ENCODE measurements at regions not wholly inside any gene's neighbourhood (a gene's known extent, or its start where the extent isn't known, plus 50 kb on each side); places are given as distances from the start of the nearest gene placed in this dataset.

DNA sequence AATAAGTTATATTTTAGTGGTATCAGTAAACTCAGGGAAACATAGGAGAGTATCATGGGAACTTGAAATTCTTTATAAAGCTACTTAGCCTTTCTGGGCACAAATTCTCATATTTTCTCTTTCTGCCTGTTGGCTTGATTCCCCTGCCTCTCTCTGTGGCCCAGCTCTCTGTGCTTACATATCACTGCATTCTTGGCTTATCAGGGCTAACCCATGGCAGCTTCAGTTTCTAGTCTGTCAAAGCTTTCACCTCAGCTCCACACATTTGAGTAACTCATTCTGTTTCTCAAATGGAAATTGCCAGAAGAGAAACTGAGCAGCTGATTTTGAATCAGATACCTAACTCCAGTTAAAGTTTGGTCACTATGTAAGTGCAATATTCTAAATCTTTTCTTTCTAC, 713.1 kb downstream of the DNAJB9 start:
- no peak overlapping the region for H3K9ac ChIP-seq (ENCODE audit: insufficient read depth, low read depth, low read length)
- H3K4me2 ChIP-seq (ENCODE audit: low read depth, low read length): no peak overlapping the region
- H3K36me3 ChIP-seq (replicated peaks in 1 of 2; ENCODE audit: control insufficient read depth in 1 of 2, insufficient read depth in 2 of 2, low read length in 2 of 2): no peaks in the 10 kb centered on the region
- FAIRE-seq (no peak), ATAC-seq (no peak), DNase-seq (ENCODE audit: low spot score) (no peak)
- CTCF ChIA-PET (ENCODE audit: low intra/inter-chr PET ratio, low total read pairs): no interaction called here
- no peak overlapping the region for H3K4me3 ChIP-seq (replicated peaks in 1 of 3; ENCODE audit: insufficient read depth in 1 of 3, low read depth in 2 of 3, low read length in 3 of 3)
- no TSS peak for BruUV-seq (replicated peaks)
- no peak overlapping the region for H3K27ac ChIP-seq (ENCODE audit: extremely low read length, insufficient read depth, low read length)
- peaks cover 16% of the 10 kb centered on the region; the same call in 1 of the 2 replicates for H3K9me3 ChIP-seq (ENCODE audit: low read length)
- intact Hi-C loops (cut with micrococcal nuclease; ENCODE audit: unreplicated experiment): no loop called here
- no peaks in the 10 kb centered on the region for H3K27me3 ChIP-seq (ENCODE audit: control insufficient read depth in 1 of 2, insufficient read depth in 2 of 2, low read length in 2 of 2)
- H3K79me2 ChIP-seq (ENCODE audit: insufficient read depth, low read length): no peaks in the 10 kb centered on the region
- no peak overlapping the region for H2AFZ ChIP-seq (ENCODE audit: low read length)
- in situ Hi-C loops (cut with HindIII; ENCODE audit: extremely low pct_ligation_motif_present, low pct_unique_long_range_greater_than_20kb): no loop called here
- TF ChIP-seq CEBPG (CRISPR knock-in tag; IDR thresholded peaks at IDR 0.05) (no peak), SIN3B (IDR thresholded peaks at IDR 0.05; ENCODE audit: low read length) (no peak), THAP11 (CRISPR knock-in tag; IDR thresholded peaks at IDR 0.05) (no peak), ZNF343 (CRISPR knock-in tag; IDR thresholded peaks at IDR 0.05) (no peak), ZNF616 (CRISPR knock-in tag; IDR thresholded peaks at IDR 0.05; ENCODE audit: low read depth) (no peak), MIXL1 (CRISPR knock-in tag; IDR thresholded peaks at IDR 0.05) (no peak), ZNF431 (CRISPR knock-in tag; IDR thresholded peaks at IDR 0.05; ENCODE audit: borderline replicate concordance, low read depth) (no peak), SP140L (CRISPR knock-in tag; IDR thresholded peaks at IDR 0.05; ENCODE audit: borderline replicate concordance) (no peak), ZNF644 (CRISPR knock-in tag; IDR thresholded peaks at IDR 0.05; ENCODE audit: low read depth) (no peak), NBN (conservative IDR thresholded peaks at IDR 0.05) (no peak), GTF3A (CRISPR knock-in tag; conservative IDR thresholded peaks at IDR 0.05) (no peak), ZNF12 (CRISPR knock-in tag; IDR thresholded peaks at IDR 0.05) (no peak), ZNF136 (CRISPR knock-in tag; IDR thresholded peaks at IDR 0.05; ENCODE audit: low read depth) (no peak), ZNF841 (CRISPR knock-in tag; IDR thresholded peaks at IDR 0.05; ENCODE audit: borderline replicate concordance) (no peak), ZNF572 (CRISPR knock-in tag; IDR thresholded peaks at IDR 0.05) (no peak), RFX1 (IDR thresholded peaks at IDR 0.05) (no peak)
- TF ChIP-seq, protein P1, sequence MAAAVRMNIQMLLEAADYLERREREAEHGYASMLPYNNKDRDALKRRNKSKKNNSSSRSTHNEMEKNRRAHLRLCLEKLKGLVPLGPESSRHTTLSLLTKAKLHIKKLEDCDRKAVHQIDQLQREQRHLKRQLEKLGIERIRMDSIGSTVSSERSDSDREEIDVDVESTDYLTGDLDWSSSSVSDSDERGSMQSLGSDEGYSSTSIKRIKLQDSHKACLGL (CRISPR knock-in tag; IDR thresholded peaks at IDR 0.05): no peak
- TF ChIP-seq, protein P2, sequence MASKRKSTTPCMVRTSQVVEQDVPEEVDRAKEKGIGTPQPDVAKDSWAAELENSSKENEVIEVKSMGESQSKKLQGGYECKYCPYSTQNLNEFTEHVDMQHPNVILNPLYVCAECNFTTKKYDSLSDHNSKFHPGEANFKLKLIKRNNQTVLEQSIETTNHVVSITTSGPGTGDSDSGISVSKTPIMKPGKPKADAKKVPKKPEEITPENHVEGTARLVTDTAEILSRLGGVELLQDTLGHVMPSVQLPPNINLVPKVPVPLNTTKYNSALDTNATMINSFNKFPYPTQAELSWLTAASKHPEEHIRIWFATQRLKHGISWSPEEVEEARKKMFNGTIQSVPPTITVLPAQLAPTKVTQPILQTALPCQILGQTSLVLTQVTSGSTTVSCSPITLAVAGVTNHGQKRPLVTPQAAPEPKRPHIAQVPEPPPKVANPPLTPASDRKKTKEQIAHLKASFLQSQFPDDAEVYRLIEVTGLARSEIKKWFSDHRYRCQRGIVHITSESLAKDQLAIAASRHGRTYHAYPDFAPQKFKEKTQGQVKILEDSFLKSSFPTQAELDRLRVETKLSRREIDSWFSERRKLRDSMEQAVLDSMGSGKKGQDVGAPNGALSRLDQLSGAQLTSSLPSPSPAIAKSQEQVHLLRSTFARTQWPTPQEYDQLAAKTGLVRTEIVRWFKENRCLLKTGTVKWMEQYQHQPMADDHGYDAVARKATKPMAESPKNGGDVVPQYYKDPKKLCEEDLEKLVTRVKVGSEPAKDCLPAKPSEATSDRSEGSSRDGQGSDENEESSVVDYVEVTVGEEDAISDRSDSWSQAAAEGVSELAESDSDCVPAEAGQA (IDR thresholded peaks at IDR 0.05; ENCODE audit: low read depth): no peak
- TF ChIP-seq, protein P2 (CRISPR knock-in tag; IDR thresholded peaks at IDR 0.05; ENCODE audit: borderline replicate concordance): no peak
- H3K4me1 ChIP-seq (ENCODE audit: insufficient read depth, low read length): no peaks in the 10 kb centered on the region
- POLR2A ChIA-PET: no interaction called here
- H4K20me1 ChIP-seq (ENCODE audit: insufficient read depth, low read length): no peaks in the 10 kb centered on the region
